Body of pancreas (tissue), 4 donors: ENCODE measurements at regions not wholly inside any gene's neighbourhood (a gene's known extent, or its start where the extent isn't known, plus 50 kb on each side); places are given as distances from the start of the nearest gene placed in this dataset.

Experiments used
- CTCF ChIP-seq, 7 experiments: fragments of 450-650 bp in 4 of 7; fragments of 200-600 bp in 3 of 7; sonication (generic) in 3 of 7; IDR thresholded peaks; one replicate each; pipeline ENCODE4 v1.5.1; 2016 to 2019; ENCODE audit warnings: antibody characterized with exemption in 7 of 7
- POLR2A ChIP-seq, 3 donors: fragments of 450-650 bp; IDR thresholded peaks; one replicate each; pipeline ENCODE4 v1.6.1; 2016; ENCODE audit warnings: antibody characterized with exemption in 3 of 3, mild to moderate bottlenecking in 2 of 3

- TF ChIP-seq POLR2A (IDR thresholded peaks at IDR 0.05) (no peak), CTCF (IDR thresholded peaks at IDR 0.05) (no peak)
Measured at GRCh38 chr2:238646281-238646680, 201.6 kb upstream of the TWIST2 start.
